ENCODE measurements at regions not wholly inside any gene's neighbourhood (a gene's known extent, or its start where the extent isn't known, plus 50 kb on each side); places are given as distances from the start of the nearest gene placed in this dataset.

- Histone ChIP-seq H3K23ac (ENCODE audit: insufficient read length) (no peak overlapping the region), H3K4me3 (ENCODE audit: extremely low read depth in 1 of 4, insufficient read depth in 2 of 4, low read depth in 3 of 4, low read length in 4 of 4) (no peak overlapping the region), H4K8ac (ENCODE audit: extremely low read depth, insufficient read depth, low read length) (no peak overlapping the region), H3K79me2 (ENCODE audit: control insufficient read depth in 1 of 2, insufficient read depth in 2 of 2, low read length in 2 of 2) (no peaks in the 10 kb centered on the region), H3K27ac (ENCODE audit: low read depth, low read length) (no peak overlapping the region), H2BK120ac (replicated peaks; ENCODE audit: low read depth, low read length) (no peak overlapping the region), H3K4ac (replicated peaks; ENCODE audit: insufficient read length, low read depth, low read length) (no peak overlapping the region), H3K27me3 (replicated peaks in 1 of 4; ENCODE audit: control insufficient read depth in 3 of 4, extremely low read depth in 1 of 4, insufficient read depth in 3 of 4, low read length in 3 of 4) (peaks cover 10 to 27% (median 12%) of the 10 kb centered on the region in 4 experiments; a peak in 5 of 7 replicates), H4K5ac (ENCODE audit: insufficient read length, low read depth, low read length) (no peak overlapping the region), H2BK15ac (ENCODE audit: low read length) (no peak overlapping the region), H3K23me2 (ENCODE audit: low read depth, low read length) (no peaks in the 10 kb centered on the region), H2BK5ac (ENCODE audit: low read depth, low read length) (no peak overlapping the region), H3K4me2 (ENCODE audit: insufficient read depth in 1 of 2, low read depth in 2 of 2, low read length in 2 of 2) (no peak overlapping the region), H2BK12ac (ENCODE audit: low read depth, low read length) (no peak overlapping the region), H3K9ac (replicated peaks in 1 of 4; ENCODE audit: extremely low read depth in 1 of 4, low read depth in 3 of 4, low read length in 3 of 4) (no peak overlapping the region), H3K36me3 (ENCODE audit: control insufficient read depth in 2 of 4, insufficient read depth in 4 of 4, low read length in 3 of 4) (no peaks in the 10 kb centered on the region), H4K20me1 (replicated peaks in 1 of 2; ENCODE audit: control insufficient read depth in 1 of 2, insufficient read depth in 2 of 2, low read length in 2 of 2) (no peaks in the 10 kb centered on the region), H3K4me1 (replicated peaks in 1 of 4; ENCODE audit: control insufficient read depth in 3 of 4, insufficient read depth in 4 of 4, low read length in 3 of 4) (peaks cover 0 to 19% (median 4%) of the 10 kb centered on the region in 4 experiments; a peak in 2 of 7 replicates), H2AFZ (ENCODE audit: low read length) (no peak overlapping the region), H3K56ac (replicated peaks; ENCODE audit: insufficient read length, low read depth, low read length) (no peak overlapping the region), H3K14ac (ENCODE audit: insufficient read length) (no peak overlapping the region), H3K9me3 (ENCODE audit: insufficient read depth in 2 of 2, low read depth in 1 of 2, low read length in 1 of 2) (no peaks in the 10 kb centered on the region), H2AK5ac (ENCODE audit: low read depth, low read length) (no peak overlapping the region), H3K79me1 (ENCODE audit: low read depth, low read length) (no peaks in the 10 kb centered on the region), H4K91ac (replicated peaks; ENCODE audit: insufficient read length, low read length) (no peak overlapping the region), H3K18ac (ENCODE audit: extremely low read depth, low read length) (no peak overlapping the region), H2BK20ac (ENCODE audit: low read length) (no peak overlapping the region)
- POLR2A ChIA-PET (ENCODE audit: partially characterized antibody) = no interaction called here
- WGBS, 2 experiments (ENCODE audit: extremely low coverage in 1 of 2, insufficient coverage in 1 of 2, insufficient read length in 1 of 2, insufficient replicate concordance in 2 of 2, low coverage in 1 of 2, low lambda C conversion rate in 2 of 2, missing lambda C conversion rate in 1 of 2) = 88% methylated on average over 8 of the region's 8 CpGs; no CpG with 5 or more reads in 1 of the 2 experiments
- no peak for DNase-seq (ENCODE audit: low read depth in 1 of 2, low spot score in 2 of 2)
- TF ChIP-seq SP4 (IDR thresholded peaks at IDR 0.05; ENCODE audit: low read length) (no peak), KDM4A (IDR thresholded peaks at IDR 0.05; ENCODE audit: low read depth, low read length, severe bottlenecking) (no peak), TEAD4 (IDR thresholded peaks at IDR 0.05; ENCODE audit: low read depth, low read length) (no peak), SIRT6 (IDR thresholded peaks at IDR 0.05; ENCODE audit: low read length) (no peak), JUND (IDR thresholded peaks at IDR 0.05; ENCODE audit: low read length) (no peak), SRF (IDR thresholded peaks at IDR 0.05; ENCODE audit: low read depth, low read length) (no peak)
- FAIRE-seq = no peak
- CTCF ChIA-PET (ENCODE audit: partially characterized antibody) = interaction anchor here (1.1 kb wide), 2 partner anchors 10 to 16 kb away, joined by 3 read pairs; no protein-coding TSS in a partner anchor
Measured at GRCh38 chr3:104548401-104548800, 818.3 kb upstream of the ALCAM start.
